Neural crest cell (in vitro differentiated cells): ENCODE measurements at regions not wholly inside any gene's neighbourhood (a gene's known extent, or its start where the extent isn't known, plus 50 kb on each side); places are given as distances from the start of the nearest gene placed in this dataset.

Source experiments
- DNase-seq: peaks from one replicate; pipeline ENCODE4 v3.0.0; 2021; ENCODE audit warnings: low read depth, mixed read lengths, low spot score
- H3K27ac Mint-ChIP-seq: one replicate; pipeline ENCODE4 v1.8.0; 2021; ENCODE audit warnings: mild to moderate bottlenecking, mixed read lengths; ENCODE audit not compliant: unreplicated experiment
- H3K27me3 Mint-ChIP-seq: 2 replicates; pipeline ENCODE4 v1.8.0; 2021; ENCODE audit warnings: low read depth, mild to moderate bottlenecking, mixed read lengths
- H3K36me3 Mint-ChIP-seq: 2 replicates; pipeline ENCODE4 v1.8.0; 2021; ENCODE audit warnings: low read depth, mild to moderate bottlenecking, mixed read lengths
- H3K4me1 Mint-ChIP-seq: 2 replicates; pipeline ENCODE4 v1.8.0; 2021; ENCODE audit warnings: mixed read lengths
- H3K4me3 Mint-ChIP-seq: one replicate; pipeline ENCODE4 v1.8.0; 2021; ENCODE audit warnings: mild to moderate bottlenecking, mixed read lengths
- H3K9me3 Mint-ChIP-seq: 2 replicates; pipeline ENCODE4 v1.8.0; 2021; ENCODE audit warnings: mixed read lengths
- CTCF ChIP-seq: fragments of 200-600 bp; sonication (generic); conservative IDR thresholded peaks from 2 replicates; pipeline ENCODE4 v1.5.0; 2021; ENCODE audit warnings: antibody characterized with exemption, mild to moderate bottlenecking

GRCh38 chr2:126799301-126799700, 99.4 kb upstream of the TEX51 start:
- H3K4me1 Mint-ChIP-seq = no peaks in the 10 kb centered on the region

GRCh38 chr2:126801473-126801872, 97.2 kb upstream of the TEX51 start:
- Mint-ChIP-seq H3K27ac (no peak overlapping the region), H3K27me3 (peaks cover 2% of the 10 kb centered on the region), H3K36me3 (no peaks in the 10 kb centered on the region), H3K4me1 (no peaks in the 10 kb centered on the region), H3K4me3 (no peak overlapping the region), H3K9me3 (no peaks in the 10 kb centered on the region)
- TF ChIP-seq CTCF = no peak
- DNase-seq = no peak

More at GRCh38 chr2:126799301-126799700, 99.4 kb upstream of the TEX51 start:
- H3K9me3 Mint-ChIP-seq = no peaks in the 10 kb centered on the region
- TF ChIP-seq CTCF = no peak
- no peak overlapping the region for H3K27ac Mint-ChIP-seq
- no peaks in the 10 kb centered on the region for H3K36me3 Mint-ChIP-seq
- peaks cover 5% of the 10 kb centered on the region for H3K27me3 Mint-ChIP-seq
- H3K4me3 Mint-ChIP-seq = no peak overlapping the region
- DNase-seq = no peak

GRCh38 chr2:126802316-126802715, 96.4 kb upstream of the TEX51 start:
- peaks cover 2% of the 10 kb centered on the region for H3K9me3 Mint-ChIP-seq
- H3K4me3 Mint-ChIP-seq = no peak overlapping the region
- peaks cover 2% of the 10 kb centered on the region for H3K27me3 Mint-ChIP-seq
- no peak overlapping the region for H3K27ac Mint-ChIP-seq
- H3K4me1 Mint-ChIP-seq = no peaks in the 10 kb centered on the region
- TF ChIP-seq CTCF = no peak
- no peaks in the 10 kb centered on the region for H3K36me3 Mint-ChIP-seq
- no peak for DNase-seq

GRCh38 chr2:126802774-126803433, 95.8 kb upstream of the TEX51 start:
- Mint-ChIP-seq H3K27ac (no peak overlapping the region), H3K4me3 (no peak overlapping the region), H3K27me3 (peaks cover 2% of the 10 kb centered on the region)

GRCh38 chr2:126803434-126803775, 95.3 kb upstream of the TEX51 start:
- DNase-seq = no peak
- Mint-ChIP-seq H3K36me3 (no peaks in the 10 kb centered on the region), H3K4me1 (no peaks in the 10 kb centered on the region), H3K4me3 (no peak overlapping the region), H3K27ac (no peak overlapping the region), H3K27me3 (peaks cover 2% of the 10 kb centered on the region), H3K9me3 (peaks cover 3% of the 10 kb centered on the region)
- TF ChIP-seq CTCF = no peak

More at GRCh38 chr2:126802774-126803433, 95.8 kb upstream of the TEX51 start:
- Mint-ChIP-seq H3K36me3 (no peaks in the 10 kb centered on the region), H3K9me3 (peaks cover 3% of the 10 kb centered on the region), H3K4me1 (no peaks in the 10 kb centered on the region)
- no peak for DNase-seq
- TF ChIP-seq CTCF = no peak
